ENCODE measurements at regions not wholly inside any gene's neighbourhood (a gene's known extent, or its start where the extent isn't known, plus 50 kb on each side); places are given as distances from the start of the nearest gene placed in this dataset.
"Not testable (repeated sequence)": the region's sequence is repeated elsewhere in the genome, so short reads cannot be mapped to it uniquely, and the experiment has no call there.

DNA sequence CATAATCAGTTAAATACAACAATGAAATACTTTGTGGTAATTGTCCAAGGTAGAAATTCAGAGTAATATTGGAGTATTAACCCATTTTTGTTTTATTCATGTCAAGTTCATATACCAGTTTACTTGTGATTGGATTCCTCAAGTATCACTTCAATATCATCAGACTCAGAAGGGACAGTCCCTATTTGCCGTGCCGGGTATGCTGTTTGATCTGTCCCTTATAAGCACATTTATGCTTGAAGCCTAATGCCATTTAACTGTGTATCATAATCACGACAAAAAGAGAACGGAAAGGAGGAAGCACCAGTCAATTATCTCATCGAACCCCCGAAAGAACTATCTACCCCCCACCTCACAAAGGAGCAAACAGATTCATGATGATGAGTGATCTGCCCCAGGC lies 171.0 kb upstream of the TBL1X start:
- in situ Hi-C loops (cut with HindIII; ENCODE audit: low pct_ligation_motif_present, low pct_unique_long_range_greater_than_20kb, low sequenced_read_pairs), result no loop called here
- no peak for DNase-seq

DNA sequence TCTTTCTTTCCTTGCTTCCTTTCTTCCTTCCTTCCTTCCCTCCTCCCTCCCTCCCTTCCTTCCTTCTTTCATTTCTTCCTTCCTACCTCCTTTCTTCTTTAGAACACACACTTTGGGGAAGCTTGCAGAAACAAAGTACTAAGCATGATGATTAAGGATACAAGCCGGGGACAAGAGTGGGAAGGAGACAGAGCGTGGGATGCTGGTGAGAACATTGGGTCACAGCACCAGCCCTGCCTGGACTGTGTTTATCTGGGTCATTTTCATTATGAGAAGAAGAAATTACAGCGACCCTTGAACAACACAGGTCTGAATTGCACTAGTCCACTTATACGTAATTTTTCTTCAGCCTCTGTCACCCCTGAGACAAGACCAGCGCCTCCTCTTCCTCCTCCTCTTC lies 169.3 kb upstream of the TBL1X start:
- DNase-seq, result no peak
- in situ Hi-C loops (cut with HindIII; ENCODE audit: low pct_ligation_motif_present, low pct_unique_long_range_greater_than_20kb, low sequenced_read_pairs), result no loop called here

DNA sequence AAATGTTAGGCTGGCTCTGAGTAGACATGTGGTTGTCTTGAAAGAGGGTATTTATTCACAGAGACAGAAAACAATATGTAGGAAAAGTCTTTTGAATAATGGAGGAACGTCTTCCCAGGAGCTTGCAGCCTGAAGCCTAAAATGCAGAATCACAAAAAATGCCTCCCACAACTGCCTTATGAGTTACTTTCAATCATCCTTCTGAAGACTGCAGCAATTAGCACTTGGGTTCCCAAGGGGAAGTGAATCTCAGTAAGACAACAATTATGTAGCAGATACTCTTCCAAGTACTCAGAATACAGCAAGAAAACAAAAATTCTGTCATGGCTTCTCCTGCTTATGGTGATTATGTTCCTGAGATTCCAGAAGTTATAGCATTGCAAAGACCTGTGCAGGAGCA lies 166.6 kb upstream of the TBL1X start:
- in situ Hi-C loops (cut with HindIII; ENCODE audit: low pct_ligation_motif_present, low pct_unique_long_range_greater_than_20kb, low sequenced_read_pairs), result no loop called here
- DNase-seq, result no peak

DNA sequence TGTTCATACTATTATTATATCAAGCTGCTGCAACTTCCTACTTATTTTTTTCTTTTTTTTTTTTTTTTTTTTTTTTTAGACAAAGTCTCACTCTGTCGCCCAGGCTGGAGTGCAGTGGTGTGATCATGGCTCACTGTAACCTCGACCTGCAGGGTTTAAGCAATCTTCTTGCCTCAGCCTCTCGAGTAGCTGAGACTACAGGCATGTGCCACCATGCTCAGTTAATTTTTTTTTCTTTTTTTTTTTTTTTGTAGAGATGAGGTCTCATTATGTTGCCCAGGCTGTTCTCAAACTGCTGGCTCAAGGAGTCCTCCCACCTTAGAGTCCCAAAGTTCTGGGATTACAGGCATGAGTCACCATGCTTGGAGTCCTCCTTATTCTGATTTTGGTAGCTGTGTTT lies 165.2 kb upstream of the TBL1X start:
- DNase-seq; in situ Hi-C loops (cut with HindIII; ENCODE audit: low pct_ligation_motif_present, low pct_unique_long_range_greater_than_20kb, low sequenced_read_pairs): not testable (repeated sequence)

DNA sequence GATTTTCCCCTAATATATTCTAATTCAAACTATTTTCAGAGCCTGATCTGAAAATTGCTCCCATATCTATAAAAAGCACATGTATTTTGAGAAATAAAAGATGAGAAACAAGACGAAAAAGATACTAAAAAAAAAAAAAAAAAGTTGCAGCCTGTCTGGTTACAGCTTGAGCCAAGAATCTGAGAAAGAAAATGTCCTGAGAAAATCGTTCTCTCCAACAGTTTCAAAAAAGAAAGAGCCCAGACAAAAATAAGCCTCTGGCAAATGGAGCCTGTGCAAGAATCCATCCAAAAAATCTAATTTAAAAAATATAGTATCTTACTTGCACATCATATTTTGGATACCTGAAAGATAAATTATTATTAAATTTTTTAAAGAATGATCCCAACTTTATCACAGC lies 163.0 kb upstream of the TBL1X start:
- DNase-seq, result no peak
- in situ Hi-C loops (cut with HindIII; ENCODE audit: low pct_ligation_motif_present, low pct_unique_long_range_greater_than_20kb, low sequenced_read_pairs), result no loop called here

DNA sequence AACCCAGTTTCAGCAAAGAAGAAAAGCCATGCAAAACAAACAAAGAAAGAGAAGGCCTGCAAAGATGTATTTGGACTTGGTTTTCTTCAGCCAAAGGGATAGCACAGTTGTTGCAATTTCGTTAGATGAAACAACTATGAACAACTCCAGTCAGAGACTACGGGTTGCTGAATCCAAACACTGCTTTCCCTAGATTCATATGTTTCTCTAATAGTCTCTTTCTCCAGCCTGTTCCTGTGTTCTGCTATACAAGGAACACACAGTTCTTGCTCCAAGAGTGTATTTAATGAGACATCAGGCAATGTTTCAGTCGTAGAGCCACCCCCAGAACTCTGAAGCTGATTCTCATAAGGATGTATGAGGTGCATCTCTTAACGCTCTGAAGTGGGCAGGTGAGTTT lies 162.5 kb upstream of the TBL1X start:
- DNase-seq, result no peak
- in situ Hi-C loops (cut with HindIII; ENCODE audit: low pct_ligation_motif_present, low pct_unique_long_range_greater_than_20kb, low sequenced_read_pairs), result no loop called here

DNA sequence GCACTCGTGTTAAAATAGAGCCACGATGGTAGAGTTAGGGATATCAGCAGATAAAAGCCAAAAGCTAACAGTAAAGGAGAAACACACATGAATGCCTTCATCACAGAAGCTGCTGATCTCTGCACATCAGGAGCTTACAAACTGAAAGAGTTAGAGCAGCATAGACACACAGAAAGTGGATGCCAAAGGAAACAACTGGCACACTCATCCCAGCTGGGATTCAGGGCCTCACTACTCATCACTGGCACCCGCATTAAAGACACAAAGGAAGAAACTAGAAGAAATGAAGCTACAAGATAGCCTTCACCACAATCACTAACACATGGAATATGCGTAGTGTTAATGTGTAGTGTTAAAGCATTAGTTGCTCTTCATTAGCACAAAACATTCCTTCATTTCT lies 156.4 kb upstream of the TBL1X start:
- DNase-seq, result no peak
- in situ Hi-C loops (cut with HindIII; ENCODE audit: low pct_ligation_motif_present, low pct_unique_long_range_greater_than_20kb, low sequenced_read_pairs), result no loop called here

DNA sequence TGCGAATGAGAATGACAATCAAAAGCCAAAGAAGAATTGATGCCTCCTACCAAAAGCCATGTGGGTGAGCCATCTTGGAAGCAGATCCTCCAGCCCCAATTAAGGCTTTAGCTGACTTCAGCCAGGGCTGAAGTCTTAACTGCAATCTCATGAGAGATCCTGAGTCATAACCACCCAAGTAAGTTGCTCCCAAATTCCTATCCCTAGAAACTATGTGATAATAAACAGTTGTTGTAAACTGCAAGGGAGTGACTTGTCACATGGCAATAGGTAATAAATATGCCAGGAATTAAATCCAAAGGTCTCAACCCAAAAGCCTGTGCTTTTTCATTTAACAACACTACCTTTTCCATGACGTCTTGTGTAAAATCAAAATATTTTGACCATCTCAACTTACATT lies 154.2 kb upstream of the TBL1X start:
- no peak for DNase-seq
- in situ Hi-C loops (cut with HindIII; ENCODE audit: low pct_ligation_motif_present, low pct_unique_long_range_greater_than_20kb, low sequenced_read_pairs), result no loop called here

DNA sequence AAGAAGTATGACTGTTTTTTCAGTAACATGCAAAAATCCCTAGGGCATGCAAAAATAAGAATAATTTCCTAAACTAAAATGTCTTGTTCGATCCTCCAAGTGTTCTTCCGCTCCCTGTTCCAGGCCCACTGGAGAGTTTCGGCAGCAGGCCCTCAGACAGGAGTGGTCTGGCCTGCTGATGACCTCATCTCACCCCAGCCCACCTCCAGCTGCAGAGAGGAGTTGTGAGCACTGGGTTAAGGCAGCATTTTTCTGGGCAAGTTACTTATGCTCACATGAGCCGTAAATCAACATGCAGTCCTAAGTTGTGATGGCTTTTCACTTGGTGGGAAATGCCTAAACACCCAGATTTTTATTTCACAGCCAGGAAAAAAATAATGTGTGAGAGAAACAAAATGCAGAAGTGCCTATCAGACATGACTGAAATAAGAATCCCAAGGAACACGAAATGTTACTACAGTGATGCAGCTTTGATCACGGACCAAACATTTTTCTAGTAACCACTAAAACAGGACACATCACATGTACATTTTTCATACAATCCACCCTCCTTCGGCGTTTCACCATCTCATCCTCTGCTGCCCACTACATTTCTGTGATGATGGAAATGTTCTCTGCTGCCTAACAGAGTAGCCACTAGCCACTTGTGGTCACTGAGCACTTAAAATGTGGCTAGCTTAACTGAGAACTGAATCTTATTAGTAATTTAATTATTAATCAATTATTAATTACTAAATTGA lies 153.3 kb upstream of the TBL1X start:
- in situ Hi-C loops (cut with HindIII; ENCODE audit: low pct_ligation_motif_present, low pct_unique_long_range_greater_than_20kb, low sequenced_read_pairs), result no loop called here
- no peak for DNase-seq

DNA sequence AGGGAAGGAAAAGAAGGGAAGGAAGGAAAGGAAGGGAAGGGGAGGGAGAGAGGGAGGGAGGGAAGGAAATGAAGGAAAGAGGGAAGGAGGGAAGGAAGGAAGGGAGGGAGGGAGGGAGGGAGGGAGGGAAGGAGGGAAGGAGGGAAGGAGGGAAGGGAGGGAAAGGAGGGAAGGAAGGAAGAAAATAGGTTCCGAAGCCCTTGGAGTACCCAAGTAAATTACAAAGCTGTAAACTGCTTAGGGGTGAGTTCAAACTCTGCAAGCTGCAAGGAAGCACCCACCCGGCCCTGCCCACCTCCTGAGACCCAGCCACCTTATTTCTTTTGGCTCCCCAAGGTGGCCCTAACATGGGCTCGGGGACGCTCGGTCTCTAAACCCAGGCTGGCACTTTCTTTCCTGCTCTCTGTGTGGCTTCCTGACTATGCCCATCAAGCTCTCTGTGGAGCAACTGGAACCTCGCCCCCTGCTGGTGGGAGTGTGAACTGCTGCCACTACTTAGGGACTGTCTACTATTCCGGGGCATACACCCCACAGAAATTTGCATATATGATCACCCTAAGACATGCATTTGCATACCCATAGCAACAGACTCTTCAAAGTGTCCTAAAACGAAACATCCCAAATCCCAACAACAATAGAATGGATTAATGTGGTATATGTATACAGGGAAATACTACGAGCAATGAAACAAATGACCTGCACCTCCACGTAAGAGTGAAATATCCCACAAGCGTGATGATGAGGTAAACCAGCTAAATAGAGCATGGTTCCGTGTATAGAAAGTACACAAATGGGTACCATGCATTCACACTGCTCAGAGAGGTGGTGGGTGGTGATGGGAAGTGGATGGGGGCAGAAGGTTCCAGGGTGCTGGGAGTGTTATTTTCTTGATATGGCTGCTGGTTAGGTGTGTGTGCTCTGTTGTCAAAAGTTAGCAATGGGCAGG lies 151.7 kb upstream of the TBL1X start:
- DNase-seq, result peak; percentile 17

DNA sequence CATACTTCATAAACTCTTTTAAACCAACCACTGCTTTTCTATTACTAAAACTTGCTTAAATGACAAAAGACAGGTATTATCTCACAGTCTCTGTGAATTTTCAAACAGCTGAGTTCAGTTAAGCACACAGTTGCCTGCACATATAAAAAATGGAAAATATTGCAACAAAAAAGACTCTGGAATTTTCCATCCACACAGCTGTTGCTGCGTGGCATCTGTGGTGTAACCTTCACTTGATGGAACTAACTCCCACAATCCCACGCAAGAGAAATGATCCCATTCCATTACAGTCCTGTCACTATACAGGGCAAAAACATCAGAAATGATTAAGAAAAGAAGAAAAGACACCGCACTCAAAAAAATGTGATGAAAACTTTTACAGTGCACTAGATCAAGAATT lies 149.8 kb upstream of the TBL1X start:
- in situ Hi-C loops (cut with HindIII; ENCODE audit: low pct_ligation_motif_present, low pct_unique_long_range_greater_than_20kb, low sequenced_read_pairs), result no loop called here
- no peak for DNase-seq

More for the DNA sequence above, 151.7 kb upstream of the TBL1X start:
- in situ Hi-C loops (cut with HindIII; ENCODE audit: low pct_ligation_motif_present, low pct_unique_long_range_greater_than_20kb, low sequenced_read_pairs), result no loop called here

DNA sequence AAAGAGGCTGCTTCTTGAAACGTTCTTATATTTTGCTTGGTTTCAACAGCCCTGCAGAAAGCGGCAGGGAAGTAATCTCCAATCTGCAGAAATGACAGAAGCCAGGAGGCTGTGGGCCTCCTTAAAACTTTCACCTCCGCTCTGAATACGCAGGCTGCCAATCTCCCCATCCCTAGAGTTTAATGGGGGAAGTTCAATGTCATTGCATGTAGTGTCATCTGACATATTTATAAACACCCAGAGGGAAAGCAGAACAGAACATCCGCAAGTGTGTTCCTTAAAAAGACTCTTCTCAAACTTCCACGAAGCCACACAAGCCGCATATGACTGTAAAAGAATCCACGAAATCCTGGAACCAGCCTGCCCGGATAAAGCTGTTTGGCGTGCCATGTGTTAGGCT lies 148.8 kb upstream of the TBL1X start:
- no peak for DNase-seq
- in situ Hi-C loops (cut with HindIII; ENCODE audit: low pct_ligation_motif_present, low pct_unique_long_range_greater_than_20kb, low sequenced_read_pairs), result no loop called here

DNA sequence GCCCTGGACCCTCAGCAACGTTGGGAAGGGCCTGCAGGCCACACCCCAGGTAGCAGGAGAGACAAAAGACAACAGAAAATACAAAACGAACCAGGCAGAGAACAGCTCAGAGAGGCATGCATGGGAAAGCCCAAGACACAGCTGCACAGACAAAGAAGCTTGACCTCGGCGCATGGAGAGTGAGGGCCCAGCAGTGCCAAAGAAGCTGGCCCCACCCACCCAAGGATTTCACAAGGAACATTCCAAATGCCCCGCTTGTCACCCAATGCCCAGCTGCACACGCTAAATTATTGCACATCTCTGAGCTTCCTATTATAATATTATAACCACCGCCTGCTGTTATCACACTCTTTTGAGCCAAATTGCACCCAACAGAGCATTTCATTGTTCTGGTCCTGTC lies 147.7 kb upstream of the TBL1X start:
- no peak for DNase-seq
- in situ Hi-C loops (cut with HindIII; ENCODE audit: low pct_ligation_motif_present, low pct_unique_long_range_greater_than_20kb, low sequenced_read_pairs), result no loop called here

DNA sequence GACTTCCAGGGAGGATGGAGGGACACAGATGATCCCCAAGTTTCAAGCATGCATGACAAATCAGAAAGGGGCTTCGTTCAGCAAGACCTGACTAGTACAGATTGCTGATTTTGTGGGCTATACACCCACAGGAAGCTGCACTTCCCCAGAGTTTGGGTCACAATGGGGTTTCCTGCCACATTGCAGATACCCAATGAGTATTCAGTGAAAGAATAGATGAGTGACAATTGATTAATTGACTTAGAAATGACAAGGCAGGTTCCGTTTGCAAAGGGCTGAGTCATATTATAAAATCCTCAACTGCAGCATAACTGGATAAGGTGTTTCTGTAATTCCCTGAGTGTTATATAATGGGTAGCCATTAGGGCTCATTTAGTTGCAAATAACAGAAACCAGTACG lies 146.6 kb upstream of the TBL1X start:
- in situ Hi-C loops (cut with HindIII; ENCODE audit: low pct_ligation_motif_present, low pct_unique_long_range_greater_than_20kb, low sequenced_read_pairs), result no loop called here
- no peak for DNase-seq

DNA sequence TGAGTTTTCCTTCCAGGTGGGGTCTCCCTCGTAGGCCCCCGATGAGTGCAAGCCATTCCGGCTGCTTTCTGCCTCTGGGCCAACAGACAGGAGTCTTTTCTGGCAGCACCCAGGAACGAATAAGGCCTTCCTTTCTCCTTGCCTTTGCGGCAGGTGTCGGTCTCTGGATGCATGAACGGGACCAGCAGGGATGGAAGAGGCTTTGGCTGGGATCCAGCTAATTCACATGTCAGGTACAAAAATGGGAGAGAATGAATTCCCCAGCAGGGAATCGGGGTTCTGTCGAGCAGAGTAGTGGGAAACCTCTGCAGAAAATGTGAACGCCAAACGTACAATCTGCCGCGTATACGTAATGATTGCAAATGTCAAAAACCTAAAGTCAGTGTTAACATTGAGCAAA lies 146.1 kb upstream of the TBL1X start:
- no peak for DNase-seq
- in situ Hi-C loops (cut with HindIII; ENCODE audit: low pct_ligation_motif_present, low pct_unique_long_range_greater_than_20kb, low sequenced_read_pairs), result no loop called here

DNA sequence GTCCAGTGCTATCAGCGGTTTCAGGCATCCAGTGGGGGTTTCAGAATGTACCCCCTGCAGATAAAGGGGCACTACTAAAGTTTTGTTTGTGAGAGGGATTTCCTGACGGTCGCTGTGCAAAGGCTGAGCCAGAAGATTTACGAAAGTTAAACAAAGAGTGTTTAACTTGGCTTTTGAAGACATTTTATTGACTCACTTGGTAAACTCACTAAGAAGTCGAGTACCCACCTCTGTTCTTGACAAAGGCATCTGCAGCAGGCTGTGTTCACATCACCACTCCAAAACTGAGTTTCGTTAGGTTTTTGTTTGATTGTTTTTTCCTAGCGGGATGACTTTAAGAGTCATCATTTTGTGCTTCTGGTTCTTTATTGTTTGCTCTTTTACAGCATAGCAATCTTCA lies 143.9 kb upstream of the TBL1X start:
- in situ Hi-C loops (cut with HindIII; ENCODE audit: low pct_ligation_motif_present, low pct_unique_long_range_greater_than_20kb, low sequenced_read_pairs), result no loop called here
- no peak for DNase-seq

DNA sequence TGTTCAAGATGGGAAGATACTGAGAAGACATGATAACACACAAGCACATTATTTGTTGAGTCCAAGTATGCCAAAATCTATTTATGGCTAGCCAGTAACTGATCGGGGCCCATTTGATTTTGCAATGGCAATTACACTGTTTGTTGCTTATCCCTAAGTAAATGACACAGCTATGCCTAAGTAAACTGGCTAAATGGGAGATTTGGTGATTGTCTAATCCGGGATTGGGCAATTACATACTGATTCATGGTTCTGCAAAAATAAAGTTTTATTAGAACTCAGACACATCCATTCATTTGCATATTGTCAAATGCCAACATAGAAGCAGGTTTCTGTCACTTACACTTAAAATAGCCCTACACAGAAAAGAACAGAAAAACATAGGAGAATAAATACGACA lies 140.2 kb upstream of the TBL1X start:
- no peak for DNase-seq
- in situ Hi-C loops (cut with HindIII; ENCODE audit: low pct_ligation_motif_present, low pct_unique_long_range_greater_than_20kb, low sequenced_read_pairs), result no loop called here

DNA sequence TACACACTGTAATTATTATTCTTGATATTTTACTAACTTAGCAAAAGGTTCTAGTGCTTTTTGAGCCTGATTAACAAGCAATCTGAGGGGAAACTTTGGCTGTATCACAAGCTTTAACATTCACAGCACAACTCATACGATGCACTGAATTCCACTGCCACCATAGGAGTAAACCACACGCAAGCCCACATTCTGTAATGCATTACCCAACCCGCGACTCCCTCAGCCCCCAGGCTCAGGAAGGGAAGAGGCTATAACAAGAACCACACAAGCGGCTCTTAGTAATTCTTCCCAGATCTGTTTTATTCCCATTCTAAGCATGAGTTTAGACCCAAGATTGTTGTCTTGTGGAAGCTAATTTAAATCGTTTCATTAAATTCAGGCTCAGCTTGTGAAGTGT lies 138.5 kb upstream of the TBL1X start:
- DNase-seq, result no peak
- in situ Hi-C loops (cut with HindIII; ENCODE audit: low pct_ligation_motif_present, low pct_unique_long_range_greater_than_20kb, low sequenced_read_pairs), result no loop called here

DNA sequence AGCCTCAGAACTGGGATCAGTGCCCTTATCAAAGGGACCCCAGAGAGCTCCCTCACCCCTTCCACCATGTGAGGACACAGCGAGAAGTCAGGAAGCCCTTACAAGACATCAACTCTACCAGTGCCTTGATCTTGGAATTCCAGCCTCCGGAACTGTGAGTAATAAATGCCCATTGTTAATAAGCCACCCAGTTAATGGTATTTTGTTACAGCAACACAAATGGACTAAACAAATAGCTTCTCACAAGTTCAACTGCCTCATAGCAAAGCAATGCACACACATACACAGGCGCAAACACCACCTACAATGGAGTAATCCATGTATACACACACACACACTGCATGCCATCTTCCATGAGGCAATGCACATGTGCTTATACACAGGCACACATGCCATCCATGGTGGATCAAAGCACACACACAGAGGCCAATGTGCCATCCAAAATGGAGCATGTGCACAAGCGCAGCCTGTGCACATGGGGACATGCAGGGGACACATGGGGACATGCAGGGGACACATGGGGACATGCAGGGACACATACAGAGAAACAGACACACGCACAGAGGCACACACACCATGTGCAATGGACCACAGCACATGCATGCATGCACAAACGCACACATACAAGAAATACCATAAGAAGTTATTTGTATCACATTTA lies 137.6 kb upstream of the TBL1X start:
- DNase-seq, result no peak
- in situ Hi-C loops (cut with HindIII; ENCODE audit: low pct_ligation_motif_present, low pct_unique_long_range_greater_than_20kb, low sequenced_read_pairs), result no loop called here

Measured in ACHN (cell line).